HFF-Myc (cell line): ENCODE measurements at regions not wholly inside any gene's neighbourhood (a gene's known extent, or its start where the extent isn't known, plus 50 kb on each side); places are given as distances from the start of the nearest gene placed in this dataset.

Experiments
- DNase-seq: peaks from one replicate; pipeline ENCODE4 v3.0.0-alpha.2; 2011; ENCODE audit warnings: low read depth; ENCODE audit errors: extremely low read depth
- H3K4me3 ChIP-seq: replicated peaks from 2 replicates; pipeline ENCODE4 v1.5.1; 2011; ENCODE audit warnings: low read depth, mild to moderate bottlenecking, control low read depth, low read length
- CTCF ChIP-seq: IDR thresholded peaks from 2 replicates; pipeline ENCODE4 v1.5.1; 2012; ENCODE audit warnings: mild to moderate bottlenecking, low read depth, low read length, control low read depth; ENCODE audit errors: missing control alignments

- TF ChIP-seq CTCF: no peak
- DNase-seq: no peak
- H3K4me3 ChIP-seq: no peak overlapping the region
Measured at GRCh38 chr13:70310396-70311119, 202.3 kb upstream of the KLHL1 start.

DNA sequence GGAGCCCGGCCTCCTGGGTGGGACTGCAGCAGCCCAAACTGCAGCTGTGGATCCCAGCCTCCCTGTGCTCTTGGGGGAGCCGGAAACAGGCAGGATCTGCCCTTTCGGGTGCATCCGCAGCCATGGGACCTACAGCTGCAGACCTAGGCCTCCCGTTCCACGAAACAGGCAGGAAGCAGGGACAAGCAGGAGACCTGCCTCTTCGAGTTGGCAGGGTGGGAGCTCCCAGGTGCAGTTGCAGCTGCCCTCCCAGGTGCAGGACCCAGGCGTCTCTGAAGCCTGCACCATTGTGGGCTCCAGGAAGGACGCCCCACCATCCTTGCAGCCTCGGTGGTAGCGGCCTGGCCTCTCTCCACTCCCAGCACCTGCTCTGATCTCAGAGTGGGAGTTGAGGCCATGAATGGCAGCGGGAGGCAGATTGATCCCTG lies 189.0 kb upstream of the KLHL1 start:
- TF ChIP-seq CTCF: no peak
- DNase-seq: no peak
- no peak overlapping the region for H3K4me3 ChIP-seq

DNA sequence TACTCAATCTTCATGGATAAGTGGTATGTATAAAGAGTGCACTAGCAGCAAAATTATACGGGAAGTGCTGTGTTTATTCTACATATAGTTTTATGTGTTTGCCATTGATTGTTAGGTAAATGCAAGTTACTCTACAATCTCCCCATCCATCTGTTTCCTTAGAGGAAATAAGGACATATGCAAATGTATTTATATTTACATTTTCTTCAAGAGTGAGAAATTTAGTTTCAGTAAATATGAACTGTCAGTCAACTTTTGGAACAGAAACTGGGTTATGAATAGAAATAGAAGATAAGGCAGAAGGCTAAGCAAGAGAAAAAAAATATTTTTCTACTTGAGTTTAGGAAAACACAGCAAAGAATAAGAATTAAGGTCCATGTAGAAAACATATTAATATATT lies 176.1 kb upstream of the KLHL1 start:
- no peak overlapping the region for H3K4me3 ChIP-seq
- TF ChIP-seq CTCF: no peak
- no peak for DNase-seq

- no peak overlapping the region for H3K4me3 ChIP-seq
- no peak for DNase-seq
- no peak for TF ChIP-seq CTCF
Measured at GRCh38 chr13:70275841-70276240, 167.6 kb upstream of the KLHL1 start.

DNA sequence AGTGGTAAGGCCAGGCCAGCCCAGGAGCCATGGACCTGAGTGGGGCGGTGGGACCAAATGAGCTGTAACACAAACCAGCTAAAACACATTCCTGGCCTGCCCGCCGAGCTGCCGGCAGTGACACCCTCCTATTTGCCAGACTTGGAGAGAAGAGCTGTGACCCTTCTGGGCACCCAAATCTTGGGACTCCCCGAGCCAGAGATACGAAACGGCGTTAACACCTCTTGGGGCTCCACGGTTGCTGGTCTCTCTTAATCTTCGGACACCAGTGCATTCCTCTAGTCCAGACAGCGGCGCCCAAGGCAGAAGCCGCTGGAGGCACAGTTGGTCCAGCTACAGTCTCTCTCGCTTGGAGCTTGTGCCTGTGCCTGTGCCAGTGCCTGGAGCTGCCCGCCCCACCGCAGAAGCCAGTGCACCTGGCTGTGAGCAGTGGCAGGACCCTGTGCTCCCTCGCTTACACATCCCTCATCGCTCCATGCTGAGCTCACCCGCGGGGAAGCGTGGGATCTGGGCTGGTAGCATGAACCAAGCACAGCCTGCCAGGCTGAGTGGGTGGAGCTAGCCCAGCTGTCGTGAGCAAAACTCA lies 147.2 kb upstream of the KLHL1 start:
- no peak for TF ChIP-seq CTCF
- H3K4me3 ChIP-seq: no peak overlapping the region
- DNase-seq: no peak

DNA sequence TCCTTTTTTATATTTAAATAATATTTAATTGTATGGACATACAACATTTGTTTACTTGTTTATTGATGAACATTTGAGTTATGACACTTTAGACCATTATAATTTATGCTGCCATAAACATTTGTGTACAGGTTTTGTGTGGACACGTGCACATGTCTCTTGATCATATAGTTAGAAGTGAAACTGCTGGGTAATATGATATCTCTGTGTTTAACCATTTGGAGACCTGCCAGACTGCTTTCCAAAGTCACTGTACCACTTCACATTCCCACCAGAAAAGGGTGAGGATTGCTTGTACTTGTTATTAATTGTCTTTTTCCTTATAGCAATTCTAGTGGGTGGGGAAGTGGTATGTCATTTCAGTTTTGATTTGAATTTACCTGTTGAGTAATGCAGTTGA lies 145.6 kb upstream of the KLHL1 start:
- H3K4me3 ChIP-seq: no peak overlapping the region
- DNase-seq: no peak
- no peak for TF ChIP-seq CTCF
